Activated CD4-positive, alpha-beta T cell treated with anti-CD3 and anti-CD28 coated beads, Interleukin-10, Interleukin-2, amounts not matched to agents 100 ng/mL and 50 ng/mL, durations not matched to agents 16 hours and 8 hours (primary cell): ENCODE measurements at regions not wholly inside any gene's neighbourhood (a gene's known extent, or its start where the extent isn't known, plus 50 kb on each side); places are given as distances from the start of the nearest gene placed in this dataset.

ENCODE experiments used
- DNase-seq: peaks from one replicate; pipeline ENCODE4 v3.0.0-alpha.2; 2020

DNA sequence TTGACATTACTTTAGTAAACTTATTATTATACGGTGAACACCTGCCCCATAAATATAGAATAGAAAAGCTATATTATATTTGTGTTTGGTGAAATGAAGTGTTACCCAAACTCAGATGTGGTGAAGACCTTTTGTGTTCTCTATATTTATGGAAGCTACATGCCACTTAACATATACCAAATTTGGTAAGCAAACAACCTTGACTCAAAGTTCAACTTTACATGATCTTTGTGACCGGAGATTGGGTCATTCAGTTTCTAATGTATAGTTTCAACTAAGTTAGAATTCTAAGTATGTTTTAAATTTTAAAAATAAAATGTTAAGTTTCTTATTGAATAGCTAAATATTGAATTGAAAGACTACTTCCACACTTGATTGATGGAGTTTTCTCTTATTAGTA lies 288.6 kb upstream of the SEMA3D start:
- DNase-seq: no peak

DNA sequence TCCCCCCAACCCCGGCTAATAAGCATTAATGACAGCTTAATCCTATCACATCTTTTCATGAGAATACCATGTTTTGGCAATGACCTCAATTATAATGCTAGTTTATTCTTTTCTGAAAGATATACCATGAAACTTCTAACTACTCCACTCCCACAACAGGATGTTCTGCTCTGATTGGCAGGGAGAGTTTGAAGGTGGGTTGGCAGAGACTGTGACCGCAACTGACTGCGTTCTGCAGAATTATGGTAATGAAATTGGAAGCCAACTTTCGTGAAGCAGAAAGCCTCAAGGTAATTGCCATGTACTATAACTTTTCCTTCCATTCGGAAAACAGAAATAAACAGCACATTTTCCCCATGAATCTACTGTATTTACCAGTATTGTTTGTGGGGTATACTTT lies 288.2 kb upstream of the SEMA3D start:
- DNase-seq: no peak

DNA sequence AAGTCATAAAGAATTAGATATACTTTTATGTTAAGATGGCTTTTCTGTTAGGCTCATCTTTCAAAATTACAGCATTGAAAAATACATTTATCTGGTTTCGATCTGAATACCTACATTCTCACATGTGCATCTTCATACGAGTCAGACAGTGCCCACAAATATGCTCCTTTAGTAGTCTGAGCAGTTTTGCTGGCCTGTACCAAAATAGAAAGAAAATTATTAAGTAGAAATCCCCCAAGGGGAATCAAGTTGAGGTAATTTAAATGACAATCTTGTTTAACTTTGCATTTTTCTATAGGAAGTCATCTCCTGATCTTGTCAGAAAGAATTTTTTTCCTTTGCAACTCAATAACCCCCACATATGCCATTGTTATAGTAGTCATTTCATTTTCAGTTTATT lies 287.4 kb upstream of the SEMA3D start:
- DNase-seq: peak; percentile 8

DNA sequence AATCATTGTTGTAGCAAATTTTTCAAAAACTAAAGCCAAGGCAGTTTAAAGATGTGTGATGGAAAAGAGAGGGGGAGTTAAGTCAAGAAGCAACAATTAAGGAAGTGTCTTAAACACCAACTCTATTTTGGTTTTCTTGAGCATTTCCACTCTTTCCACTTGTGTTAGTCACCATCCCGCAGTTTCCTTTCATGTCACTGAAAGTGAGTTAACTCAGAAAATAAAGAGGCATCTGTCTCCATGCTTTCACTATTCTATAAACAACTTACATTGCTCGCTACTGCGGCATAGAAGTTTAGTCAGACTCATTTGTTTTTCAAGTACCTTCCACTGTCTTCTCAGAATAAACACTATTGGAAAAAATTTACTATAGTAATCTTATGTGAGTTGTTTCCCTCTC lies 284.9 kb upstream of the SEMA3D start:
- peak; percentile 58 for DNase-seq

DNA sequence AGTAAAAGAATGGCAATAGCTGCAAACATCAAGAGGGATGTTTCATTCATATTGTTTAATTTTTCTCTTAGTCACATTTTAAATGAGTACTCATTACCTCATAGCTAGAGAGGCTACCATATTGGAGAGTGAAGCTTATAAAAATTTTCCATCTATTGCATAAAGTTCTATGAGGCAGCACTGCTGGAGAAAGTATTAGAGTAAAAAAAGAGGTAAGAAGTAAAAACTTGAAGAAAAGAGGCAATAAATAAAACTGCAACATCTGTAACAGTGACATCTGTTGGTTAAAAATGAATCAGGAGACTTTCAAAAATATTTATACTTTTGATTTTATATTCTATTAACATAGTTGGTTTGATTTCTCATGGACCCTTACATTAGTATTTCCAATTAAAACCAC lies 284.5 kb upstream of the SEMA3D start:
- no peak for DNase-seq

DNA sequence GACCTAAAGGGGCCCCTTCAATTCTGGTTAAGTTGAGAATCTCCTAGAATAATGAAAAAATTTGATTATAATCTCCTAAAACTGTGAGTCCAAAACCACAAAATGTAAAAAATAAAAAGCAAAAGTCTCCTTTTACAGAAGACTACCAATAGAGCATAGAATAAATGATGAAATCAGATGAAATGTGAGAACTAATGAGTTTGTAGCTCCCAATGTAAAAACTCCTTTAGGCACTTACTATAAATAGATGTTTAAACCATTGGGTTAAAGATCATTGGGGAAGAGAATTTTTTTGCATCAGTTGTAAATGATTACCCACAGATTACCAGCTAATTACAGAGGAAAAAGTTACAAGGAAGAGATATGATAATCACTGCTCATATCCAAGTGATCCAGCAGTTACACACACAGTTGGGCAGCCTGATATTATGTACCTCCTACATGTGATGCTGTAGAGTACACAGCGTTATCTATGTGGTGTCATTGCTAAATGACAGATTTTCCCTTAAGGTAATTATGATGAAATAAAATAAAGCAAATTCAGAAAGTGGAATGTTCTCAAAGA lies 282.7 kb upstream of the SEMA3D start:
- DNase-seq: no peak

DNA sequence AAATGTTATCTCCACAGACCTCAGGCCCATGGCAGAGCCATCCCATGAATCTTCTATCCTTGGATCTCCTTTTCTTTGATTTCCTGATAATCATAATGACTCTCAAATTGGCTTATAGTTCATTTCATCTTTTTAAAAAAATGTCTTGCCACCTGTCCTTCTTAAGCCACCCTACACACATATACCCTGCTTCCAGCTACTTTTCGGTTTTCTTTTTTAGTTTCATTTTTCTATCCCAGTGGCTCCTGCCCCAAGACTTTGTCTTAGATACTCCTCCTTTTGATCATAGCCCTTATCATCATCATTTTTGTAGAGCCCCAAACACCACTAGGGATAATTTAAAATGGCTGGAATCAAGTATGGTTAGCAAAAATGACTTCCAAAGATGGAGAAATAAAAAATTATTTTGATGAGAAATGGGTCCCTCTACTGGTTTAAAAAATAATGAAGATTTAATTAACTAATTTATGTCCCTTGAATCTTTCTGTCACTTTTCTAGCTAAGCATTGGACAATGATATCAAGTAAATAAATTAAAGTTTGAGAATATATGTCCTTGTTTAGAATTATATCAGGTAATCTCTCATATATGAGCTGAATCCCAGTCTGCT lies 277.3 kb upstream of the SEMA3D start:
- no peak for DNase-seq

DNA sequence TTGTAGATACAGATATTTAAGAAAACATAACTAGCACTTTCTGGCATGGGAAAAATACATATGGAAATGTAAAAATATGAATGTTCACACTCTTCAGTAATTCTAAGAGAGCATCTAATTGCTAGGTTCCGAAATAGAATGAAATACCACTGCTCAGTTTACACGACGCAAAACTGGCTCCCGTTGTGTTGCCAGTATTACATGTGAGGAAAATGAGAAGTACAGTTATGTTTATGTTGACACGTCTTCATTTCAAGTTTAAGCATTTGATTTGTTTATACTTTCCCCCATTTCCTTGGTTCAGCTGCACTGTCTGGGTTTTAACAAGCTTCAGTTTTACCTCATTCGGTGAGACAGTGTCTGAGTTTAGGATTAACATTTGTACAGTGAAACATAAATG lies 275.8 kb upstream of the SEMA3D start:
- no peak for DNase-seq

DNA sequence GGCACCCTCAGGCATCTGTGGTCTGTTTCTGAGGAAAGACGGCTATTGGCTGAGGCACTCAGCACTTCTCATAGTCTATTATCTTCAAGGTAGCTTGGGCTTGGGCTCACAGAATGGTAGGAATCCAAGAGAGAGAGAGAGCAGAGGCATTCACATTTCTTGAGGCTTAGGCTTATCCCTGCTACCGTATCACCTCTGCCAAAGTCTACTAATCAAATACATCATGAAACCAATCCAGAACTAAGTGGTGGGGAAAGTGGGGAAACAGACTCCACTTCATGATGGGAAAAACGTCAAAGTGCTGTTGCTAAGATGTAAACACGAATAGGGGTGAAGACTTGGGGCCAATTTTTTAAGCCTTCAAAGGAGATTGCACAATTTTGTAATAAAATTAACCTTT lies 271.1 kb upstream of the SEMA3D start:
- DNase-seq: no peak

DNA sequence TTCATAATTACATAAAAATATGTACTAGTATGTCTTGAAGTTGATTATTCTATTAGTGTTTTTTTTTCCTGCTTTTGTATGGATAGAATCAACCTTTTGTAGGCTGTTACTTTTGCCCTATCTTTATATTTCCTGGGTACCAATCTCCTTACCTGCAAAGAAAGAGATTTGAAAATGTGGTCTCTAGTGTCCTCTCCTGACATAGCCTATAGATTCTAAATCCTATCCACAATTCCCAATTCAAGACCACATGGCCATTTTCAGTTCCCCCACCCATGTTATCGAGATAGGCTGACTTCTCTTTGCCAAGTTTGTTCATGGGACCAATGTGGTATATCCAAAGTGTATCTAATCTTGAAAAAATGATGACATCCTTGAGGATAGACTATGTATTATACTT lies 269.4 kb upstream of the SEMA3D start:
- no peak for DNase-seq

DNA sequence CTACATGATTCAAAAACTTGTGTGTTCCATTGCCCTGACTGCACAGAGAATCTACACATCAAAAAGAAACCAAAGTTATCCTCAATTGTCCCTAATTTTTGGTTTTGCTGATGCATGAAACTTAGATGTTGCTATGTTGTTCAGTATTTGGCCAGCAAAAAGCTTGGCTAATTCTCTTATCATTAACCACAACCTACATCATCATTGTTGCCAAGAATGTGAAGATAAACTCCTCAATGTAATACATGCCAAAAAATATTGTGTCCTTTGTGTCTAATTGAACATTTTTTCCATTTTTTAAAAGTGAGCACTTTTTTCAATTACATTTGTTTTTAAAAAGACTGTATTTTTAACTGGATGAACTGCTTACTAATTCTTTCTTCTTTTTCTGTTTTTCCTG lies 268.0 kb upstream of the SEMA3D start:
- no peak for DNase-seq

DNA sequence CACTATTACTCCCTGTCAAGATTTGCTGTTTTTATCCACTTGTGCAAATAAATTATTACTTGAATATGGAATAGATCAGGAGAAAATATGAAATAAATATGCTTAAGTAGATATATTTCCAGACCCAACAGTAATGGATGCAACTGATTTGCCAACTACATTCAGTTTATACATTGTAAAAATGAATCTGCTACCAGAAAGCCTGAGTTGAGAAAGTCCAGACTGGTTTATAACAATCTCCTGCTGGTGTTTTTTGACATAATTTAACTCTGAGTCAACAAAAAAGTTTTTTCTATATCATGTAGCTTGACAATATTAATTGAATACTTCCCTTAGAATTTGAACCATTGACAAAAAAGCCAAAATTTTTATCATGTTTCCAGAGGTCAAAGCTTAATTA lies 265.8 kb upstream of the SEMA3D start:
- no peak for DNase-seq

DNA sequence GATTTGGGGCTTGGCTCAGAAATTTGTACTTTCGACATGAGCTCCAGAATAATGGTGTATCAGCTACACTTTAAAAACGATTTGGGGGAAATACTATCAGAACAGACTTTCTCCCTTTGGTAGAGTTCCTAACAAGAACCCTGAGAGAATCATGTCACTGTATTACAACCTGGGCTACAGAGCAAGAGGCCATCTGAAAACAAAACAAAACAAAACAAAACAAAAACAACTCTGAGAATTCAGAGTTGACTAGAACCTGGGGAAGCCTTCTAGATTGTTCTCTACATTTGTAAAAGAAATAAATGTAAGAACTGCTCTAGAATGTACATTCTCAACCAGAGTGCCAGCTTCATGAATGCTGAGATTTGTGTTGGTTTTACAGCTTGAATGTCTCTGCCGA lies 262.6 kb upstream of the SEMA3D start:
- DNase-seq: no peak

DNA sequence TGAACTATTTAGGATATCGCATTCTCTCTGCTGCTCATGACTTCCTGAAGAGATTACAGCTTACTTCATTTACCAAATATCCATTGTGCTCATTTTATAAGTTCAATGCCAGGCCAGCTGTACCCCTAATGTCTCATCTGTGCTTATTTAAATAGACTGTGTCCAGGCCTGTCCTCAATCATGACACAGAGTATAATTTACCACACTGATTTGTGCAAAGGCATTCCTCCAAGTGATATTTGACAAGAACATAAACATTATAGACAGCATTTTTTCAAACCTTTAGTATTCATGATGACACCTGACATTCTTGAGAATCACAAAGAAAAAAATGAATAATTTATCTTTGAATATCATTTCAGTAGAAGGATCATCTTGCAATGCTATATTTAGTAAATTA lies 260.1 kb upstream of the SEMA3D start:
- no peak for DNase-seq

DNA sequence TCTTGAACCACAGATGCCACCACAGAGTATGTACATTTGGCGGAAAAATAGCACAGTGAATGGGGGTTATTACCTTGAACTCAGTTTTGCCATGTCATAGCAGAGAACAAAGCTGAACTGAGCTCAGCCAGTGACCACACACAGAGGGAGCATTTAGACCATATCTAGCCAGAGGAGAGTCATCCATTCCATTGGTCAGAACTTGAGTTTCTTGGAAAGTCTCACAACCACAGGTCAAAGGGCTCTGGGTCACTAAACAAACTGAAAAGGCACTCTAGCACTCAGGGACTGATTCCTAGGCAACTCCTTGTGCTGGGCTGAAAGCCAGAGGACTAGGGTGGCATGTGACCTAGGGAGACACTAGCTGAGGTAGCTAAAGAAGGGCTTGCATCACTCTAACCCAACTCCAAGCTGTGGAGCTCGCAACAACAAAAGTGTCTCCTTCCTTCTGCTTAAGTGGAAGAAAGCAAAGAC lies 239.7 kb upstream of the SEMA3D start:
- DNase-seq: no peak

DNA sequence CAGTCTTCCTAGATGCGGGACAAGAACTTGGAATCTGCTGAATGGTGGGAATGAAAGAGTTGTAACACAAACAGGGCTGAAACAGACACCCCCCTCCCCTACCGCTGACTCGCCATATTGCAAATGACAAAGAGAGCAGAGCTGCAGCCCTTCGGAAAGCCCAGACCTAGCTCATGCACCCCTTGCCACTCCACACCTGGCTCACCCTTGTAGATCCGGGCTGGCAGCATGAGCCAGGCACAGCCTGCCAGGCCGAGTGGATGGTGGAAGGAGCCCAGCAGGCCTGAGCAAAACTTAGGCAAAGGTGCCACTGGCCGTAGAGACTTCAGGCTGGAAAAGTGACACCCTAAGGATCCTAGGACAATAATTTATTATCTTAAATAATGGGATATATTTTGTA lies 237.4 kb upstream of the SEMA3D start:
- DNase-seq: no peak

DNA sequence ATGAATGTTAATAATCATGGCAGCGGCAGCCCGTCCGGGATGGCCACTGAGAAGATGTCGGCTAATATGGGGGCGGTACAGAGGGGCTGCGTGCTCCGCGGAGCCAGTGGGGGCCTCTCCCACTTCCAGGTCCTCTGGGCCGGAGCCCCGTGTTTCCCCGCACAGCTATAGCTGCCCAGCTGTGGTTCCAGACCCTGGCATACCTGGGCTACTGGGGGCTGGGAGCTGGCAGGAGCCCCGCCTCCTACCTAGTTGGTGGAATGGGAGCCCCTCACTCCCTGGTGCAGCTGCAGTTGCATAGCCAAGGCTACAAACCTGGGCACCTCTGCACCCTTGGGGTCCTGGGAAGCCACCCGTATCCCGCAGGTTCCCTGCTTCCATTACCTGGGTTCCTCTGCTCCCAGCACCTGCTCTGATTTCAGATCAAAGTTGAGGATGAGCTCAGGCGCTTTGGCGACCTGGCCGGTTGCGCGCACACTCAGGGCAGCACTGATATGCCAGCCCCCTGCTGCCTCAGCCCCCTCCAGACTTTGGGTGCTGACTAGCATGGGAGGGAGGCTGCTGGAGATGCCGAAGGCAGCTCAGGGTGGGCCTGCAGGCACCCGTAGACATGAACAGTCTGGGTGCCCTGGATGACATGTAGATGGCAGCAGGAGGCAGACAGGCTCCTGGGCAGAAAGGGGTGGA lies 236.5 kb upstream of the SEMA3D start:
- DNase-seq: no peak

DNA sequence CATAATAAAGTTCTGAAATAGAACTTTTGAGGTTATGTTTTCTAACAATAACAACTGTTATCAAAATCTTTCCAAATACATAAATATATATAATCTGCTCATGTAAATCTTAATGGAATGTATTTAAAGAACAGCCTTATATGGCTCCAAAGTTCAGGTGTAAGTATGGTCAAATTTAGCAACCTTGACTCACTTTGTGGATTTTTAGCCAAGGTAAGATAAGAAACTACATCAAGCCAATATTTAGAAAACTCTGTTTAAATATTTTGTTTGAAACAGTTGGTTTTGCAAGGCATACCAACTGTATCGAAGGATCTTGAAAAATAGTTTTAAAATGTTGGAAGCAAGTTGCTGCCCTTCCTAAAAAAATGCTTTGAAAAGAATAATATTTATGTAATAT lies 228.9 kb upstream of the SEMA3D start:
- DNase-seq: no peak

DNA sequence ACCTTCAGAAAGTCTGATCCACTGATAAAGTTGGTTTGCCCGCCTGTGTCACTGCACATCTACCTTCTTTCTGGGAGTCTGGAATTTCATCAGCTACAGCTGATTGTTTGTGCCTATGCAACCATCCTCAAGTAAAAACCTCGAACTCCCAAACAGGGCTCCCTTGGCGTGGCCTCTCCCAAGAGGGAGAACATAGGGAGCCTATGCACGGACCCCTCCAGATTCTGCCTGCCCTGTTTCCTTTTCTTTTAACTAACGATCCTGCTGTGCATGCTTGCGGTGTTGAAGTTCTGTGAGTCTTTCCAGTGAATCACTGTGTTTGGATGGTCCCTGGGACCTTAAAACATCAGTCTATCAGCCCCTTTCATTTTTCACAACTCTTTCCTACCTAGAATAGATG lies 226.9 kb upstream of the SEMA3D start:
- DNase-seq: no peak

DNA sequence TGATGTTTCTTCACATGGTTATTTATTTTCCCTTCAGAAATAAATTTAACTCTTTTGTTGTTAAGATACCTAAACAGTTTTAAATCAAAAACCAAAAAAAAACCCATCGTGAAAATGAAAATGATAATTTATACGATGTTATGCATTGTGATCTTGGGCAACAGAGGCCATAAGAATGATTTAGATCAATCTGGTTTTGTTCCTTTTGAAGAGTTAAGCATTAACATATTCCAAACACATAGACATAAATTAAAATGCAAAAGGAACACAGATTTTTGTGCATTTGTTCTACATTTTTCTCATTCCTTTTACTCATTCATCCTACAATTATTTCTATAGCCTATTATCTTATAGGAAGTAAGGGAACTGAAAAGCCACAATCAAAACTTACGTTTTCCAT lies 226.1 kb upstream of the SEMA3D start:
- no peak for DNase-seq

DNA sequence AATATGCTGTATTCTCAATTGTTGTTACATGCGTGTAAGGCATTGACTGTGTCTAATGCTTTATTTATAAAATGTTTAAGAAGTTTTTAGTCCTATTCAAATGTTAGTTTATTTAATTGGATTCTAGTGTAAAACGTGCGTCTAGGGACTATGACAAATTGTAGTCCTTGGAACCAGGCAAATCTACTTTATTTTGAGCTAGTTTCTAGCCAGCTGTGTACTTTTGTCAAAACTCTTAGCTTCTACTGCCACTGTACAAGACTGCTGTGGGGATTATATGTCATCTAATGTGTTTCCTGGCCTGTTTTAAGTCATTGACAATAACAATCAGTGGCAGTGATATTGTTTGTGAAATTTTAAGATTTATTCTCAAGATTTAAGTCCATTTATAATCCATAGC lies 220.5 kb upstream of the SEMA3D start:
- no peak for DNase-seq

DNA sequence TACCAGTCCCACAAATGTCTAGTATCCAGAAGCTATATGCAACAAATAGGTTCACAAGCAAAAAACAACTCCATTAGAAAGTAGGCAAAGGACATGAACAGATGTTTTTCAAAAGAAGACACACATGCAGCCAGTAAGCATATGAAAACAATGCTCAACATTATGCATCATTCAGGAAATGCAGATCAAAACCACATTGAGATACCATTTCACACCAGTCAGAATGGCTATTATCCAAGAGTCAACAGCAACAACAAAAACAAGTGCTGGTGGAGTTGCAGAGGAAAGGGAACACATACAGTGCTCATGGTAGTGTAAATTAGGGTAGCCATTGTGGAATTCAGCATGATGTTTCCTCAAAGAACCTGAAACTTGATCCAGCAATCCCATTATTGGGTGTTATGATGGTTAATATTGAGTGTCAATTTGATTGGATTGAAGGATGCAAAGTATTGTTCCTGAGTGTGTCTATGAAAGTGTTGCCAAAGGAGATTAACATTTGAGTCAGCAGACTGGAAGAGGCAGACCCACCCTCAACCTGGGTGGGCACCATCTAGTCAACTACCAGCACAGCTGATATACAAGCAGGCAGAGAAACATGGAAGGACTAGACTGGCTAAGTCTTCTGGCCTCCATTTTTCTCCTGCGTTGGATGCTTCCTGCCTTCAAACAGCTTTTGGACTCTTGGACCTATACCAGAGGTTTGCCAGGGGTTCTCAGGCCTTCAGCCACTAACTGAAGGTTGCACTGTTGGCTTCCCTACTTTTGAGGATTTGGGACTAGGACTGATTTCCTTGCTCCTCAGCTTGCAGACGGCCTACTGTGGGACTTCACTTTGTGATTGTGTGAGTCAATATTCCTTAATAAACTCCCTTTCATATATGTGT lies 218.4 kb upstream of the SEMA3D start:
- DNase-seq: no peak

DNA sequence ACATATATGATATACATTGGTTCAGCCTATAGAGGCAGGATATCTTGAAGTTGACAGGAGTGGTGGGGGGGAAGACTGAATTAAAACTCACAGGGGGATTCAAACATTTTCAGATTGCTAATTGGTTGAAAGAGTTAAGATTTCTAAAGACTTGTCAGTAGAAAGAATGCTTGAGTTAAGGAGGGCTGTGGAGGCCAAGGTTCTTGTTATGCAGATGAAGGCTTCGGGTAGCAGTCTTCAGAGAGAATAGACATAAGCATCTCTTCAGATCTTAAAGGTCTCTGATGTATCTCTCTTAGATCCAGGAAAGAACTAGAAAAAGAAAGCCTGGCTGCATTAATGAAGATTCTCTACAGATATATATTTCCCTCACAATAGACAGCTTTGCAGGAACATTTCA lies 209.8 kb upstream of the SEMA3D start:
- DNase-seq: no peak

DNA sequence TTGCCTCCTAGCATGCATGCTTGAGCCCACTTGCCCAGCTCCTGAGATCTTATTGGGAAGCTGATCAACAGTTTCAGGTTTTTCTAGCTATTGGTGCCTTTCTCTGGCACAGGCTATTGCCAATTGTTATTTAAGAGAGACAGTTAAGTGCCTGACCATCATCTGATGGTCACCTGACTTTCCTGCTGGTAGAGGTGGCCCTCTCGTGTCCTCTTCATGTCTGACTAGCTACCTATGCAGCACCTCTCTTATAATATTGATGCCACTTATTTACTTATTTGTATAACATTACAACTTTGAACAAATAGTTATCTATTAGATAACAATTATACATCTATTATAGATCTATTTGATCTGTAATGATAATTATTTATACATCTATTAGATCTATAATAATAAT lies 205.9 kb upstream of the SEMA3D start:
- DNase-seq: no peak
